ENCODE measurements at regions not wholly inside any gene's neighbourhood (a gene's known extent, or its start where the extent isn't known, plus 50 kb on each side); places are given as distances from the start of the nearest gene placed in this dataset.

GRCh38 chr13:50227361-50227760 is 212.1 kb downstream of the KCNRG start:
- no peak for TF ChIP-seq CTCF (IDR thresholded peaks at IDR 0.05)
- no peak for TF ChIP-seq POLR2AphosphoS5 (IDR thresholded peaks at IDR 0.05)
- TF ChIP-seq POLR2A (IDR thresholded peaks at IDR 0.05) = no peak
- no peak for TF ChIP-seq EP300 (IDR thresholded peaks at IDR 0.05)
